H1 (cell line): ENCODE measurements at regions not wholly inside any gene's neighbourhood (a gene's known extent, or its start where the extent isn't known, plus 50 kb on each side); places are given as distances from the start of the nearest gene placed in this dataset.

ENCODE experiments used
- CTCF ChIA-PET: fragments of 300-600 bp; sonication (Branson Sonifier 250); formaldehyde crosslinking; loops from one replicate; lab custom pipeline; 2021; ENCODE audit not compliant: partially characterized antibody; lab: Charles Lee
- POLR2A ChIA-PET: fragments of 300-600 bp; sonication (Branson Sonifier 250); formaldehyde crosslinking; loops from one replicate; lab custom pipeline; 2021; ENCODE audit warnings: inconsistent platforms; ENCODE audit not compliant: partially characterized antibody; lab: Charles Lee
- DNase-seq, 2 experiments: peaks; one replicate each; pipeline versions ENCODE4 v3.0.0 to v3.0.0-alpha.2; 2010 to 2022; ENCODE audit warnings: low spot score in 2 of 2, low read depth in 1 of 2, mixed read lengths in 1 of 2
- FAIRE-seq: peaks from 2 replicates; lab custom pipeline; 2011; peaks lifted over from hg19 to GRCh38; lab: Jason Lieb, UNC
- H2AFZ ChIP-seq: 2 replicates; pipeline ENCODE4 v1.8.1; 2012; ENCODE audit warnings: low read length, inconsistent platforms
- H2AK5ac ChIP-seq: 2 replicates; pipeline ENCODE4 v1.6.1; 2013; ENCODE audit warnings: low read depth, low read length
- H2BK120ac ChIP-seq: replicated peaks from 2 replicates; pipeline ENCODE3; 2013; ENCODE audit warnings: low read depth, low read length, inconsistent platforms
- H2BK12ac ChIP-seq: 2 replicates; pipeline ENCODE4 v1.6.1; 2013; ENCODE audit warnings: low read depth, low read length
- H2BK15ac ChIP-seq: 2 replicates; pipeline ENCODE4 v1.6.1; 2013; ENCODE audit warnings: low read length
- H2BK20ac ChIP-seq: 2 replicates; pipeline ENCODE4 v1.6.1; 2013; ENCODE audit warnings: low read length
- H2BK5ac ChIP-seq: 2 replicates; pipeline ENCODE4 v1.6.1; 2013; ENCODE audit warnings: low read depth, low read length
- H3K14ac ChIP-seq: 2 replicates; pipeline ENCODE4 v1.6.1; 2013; ENCODE audit warnings: inconsistent platforms; ENCODE audit not compliant: insufficient read length
- H3K18ac ChIP-seq: 2 replicates; pipeline ENCODE4 v1.6.1; 2013; ENCODE audit warnings: low read length; ENCODE audit errors: extremely low read depth
- H3K23ac ChIP-seq: 2 replicates; pipeline ENCODE4 v1.6.1; 2013; ENCODE audit warnings: inconsistent platforms; ENCODE audit not compliant: insufficient read length
- H3K23me2 ChIP-seq: 2 replicates; pipeline ENCODE4 v1.6.1; 2013; ENCODE audit warnings: low read depth, low read length
- H3K27ac ChIP-seq: 2 replicates; pipeline ENCODE4 v1.6.1; 2011; ENCODE audit warnings: low read depth, low read length, inconsistent platforms
- H3K27me3 ChIP-seq, 4 experiments: replicated peaks in 1 of 4; 1 replicate in 1 of 4; 2 replicates in 3 of 4; pipeline versions ENCODE4 v1.6.1 to v1.8.1; 2011 to 2013; ENCODE audit warnings: low read length in 3 of 4, mild to moderate bottlenecking in 3 of 4, inconsistent platforms in 2 of 4, mixed read lengths in 2 of 4, moderate library complexity in 1 of 4; ENCODE audit not compliant: control insufficient read depth in 3 of 4, insufficient read depth in 3 of 4; ENCODE audit errors: extremely low read depth in 1 of 4
- H3K36me3 ChIP-seq, 4 experiments: 2 replicates each; pipeline versions ENCODE4 v1.6.1 to v1.8.1; 2011 to 2013; ENCODE audit warnings: mild to moderate bottlenecking in 4 of 4, low read length in 3 of 4, moderate library complexity in 2 of 4, control low read depth in 1 of 4, inconsistent platforms in 1 of 4; ENCODE audit not compliant: insufficient read depth in 4 of 4, control insufficient read depth in 2 of 4
- H3K4ac ChIP-seq: replicated peaks from 2 replicates; pipeline ENCODE3; 2013; ENCODE audit warnings: low read length, low read depth, mixed read lengths, inconsistent platforms; ENCODE audit not compliant: insufficient read length
- H3K4me1 ChIP-seq, 4 experiments: replicated peaks in 1 of 4; 1 replicate in 1 of 4; 2 replicates in 3 of 4; pipeline versions ENCODE4 v1.6.1 to v1.8.1; 2011 to 2013; ENCODE audit warnings: low read length in 3 of 4, inconsistent platforms in 2 of 4, mixed read lengths in 1 of 4; ENCODE audit not compliant: insufficient read depth in 4 of 4, control insufficient read depth in 3 of 4
- H3K4me2 ChIP-seq, 2 experiments: 2 replicates each; pipeline versions ENCODE4 v1.6.1 to v1.8.1; 2011 to 2013; ENCODE audit warnings: low read depth in 2 of 2, low read length in 2 of 2, control low read depth in 1 of 2, inconsistent platforms in 1 of 2, mild to moderate bottlenecking in 1 of 2; ENCODE audit not compliant: insufficient read depth in 1 of 2
- H3K4me3 ChIP-seq, 4 experiments: fragments of 200-600, 300-600 bp in 1 of 4; sonication (generic), shearing (Covaris generic), sonication (Bioruptor Twin) in 1 of 4; 2 replicates each; pipeline versions ENCODE4 v1.5.1 to v1.8.1; 2011 to 2016; ENCODE audit warnings: low read length in 4 of 4, low read depth in 3 of 4, control low read depth in 2 of 4, inconsistent platforms in 2 of 4, mild to moderate bottlenecking in 2 of 4, mixed read lengths in 1 of 4, moderate library complexity in 1 of 4; ENCODE audit not compliant: insufficient read depth in 2 of 4; ENCODE audit errors: extremely low read depth in 1 of 4
- H3K56ac ChIP-seq: replicated peaks from 2 replicates; pipeline ENCODE3; 2013; ENCODE audit warnings: low read depth, mild to moderate bottlenecking, mixed read lengths, low read length, inconsistent platforms; ENCODE audit not compliant: insufficient read length
- H3K79me1 ChIP-seq: 2 replicates; pipeline ENCODE4 v1.6.1; 2013; ENCODE audit warnings: low read depth, low read length, control low read depth
- H3K79me2 ChIP-seq, 2 experiments: 2 replicates each; pipeline versions ENCODE4 v1.6.1 to v1.8.1; 2012 to 2013; ENCODE audit warnings: low read length in 2 of 2, mild to moderate bottlenecking in 2 of 2, inconsistent platforms in 1 of 2; ENCODE audit not compliant: insufficient read depth in 2 of 2, control insufficient read depth in 1 of 2
- H3K9ac ChIP-seq, 4 experiments: replicated peaks in 1 of 4; 1 replicate in 1 of 4; 2 replicates in 3 of 4; pipeline versions ENCODE4 v1.6.1 to v1.8.1; 2011 to 2013; ENCODE audit warnings: low read depth in 3 of 4, low read length in 3 of 4, control low read depth in 2 of 4, mild to moderate bottlenecking in 2 of 4, moderate library complexity in 2 of 4, inconsistent platforms in 1 of 4; ENCODE audit errors: extremely low read depth in 1 of 4
- H3K9me3 ChIP-seq, 2 experiments: 2 replicates each; pipeline versions ENCODE4 v1.6.1 to v1.8.1; 2012 to 2013; ENCODE audit warnings: mild to moderate bottlenecking in 2 of 2, moderate library complexity in 2 of 2, control low read depth in 1 of 2, inconsistent platforms in 1 of 2, low read depth in 1 of 2, low read length in 1 of 2, mixed read lengths in 1 of 2; ENCODE audit not compliant: insufficient read depth in 2 of 2
- H4K20me1 ChIP-seq, 2 experiments: replicated peaks in 1 of 2; 2 replicates each; pipeline versions ENCODE3 to v1.8.1; 2011 to 2013; ENCODE audit warnings: inconsistent platforms in 2 of 2, low read length in 2 of 2, mild to moderate bottlenecking in 1 of 2; ENCODE audit not compliant: insufficient read depth in 2 of 2, control insufficient read depth in 1 of 2
- H4K5ac ChIP-seq: 2 replicates; pipeline ENCODE4 v1.6.1; 2013; ENCODE audit warnings: low read length, low read depth, mixed read lengths, inconsistent platforms; ENCODE audit not compliant: insufficient read length
- H4K8ac ChIP-seq: 2 replicates; pipeline ENCODE4 v1.8.0; 2013; ENCODE audit warnings: mild to moderate bottlenecking, moderate library complexity, low read length, inconsistent platforms; ENCODE audit not compliant: insufficient read depth; ENCODE audit errors: extremely low read depth
- H4K91ac ChIP-seq: replicated peaks from 2 replicates; pipeline ENCODE3; 2013; ENCODE audit warnings: low read length, mixed read lengths, inconsistent platforms; ENCODE audit not compliant: insufficient read length
- CBX5 ChIP-seq: fragments of 300-800, 300-1000 bp; sonication (generic); IDR thresholded peaks from 2 replicates; pipeline ENCODE4 v1.7.1; 2016; ENCODE audit warnings: antibody characterized with exemption, low read length, low read depth
- CHD1 ChIP-seq: IDR thresholded peaks from 2 replicates; pipeline ENCODE4 v1.6.1; 2012; ENCODE audit warnings: low read depth, low read length, improper control_type of control experiment
- CHD2 ChIP-seq: IDR thresholded peaks from 2 replicates; pipeline ENCODE4 v1.6.1; 2012; ENCODE audit warnings: low read length, improper control_type of control experiment
- EGR1 ChIP-seq: IDR thresholded peaks from 2 replicates; pipeline ENCODE4 v1.6.1; 2011; ENCODE audit warnings: low read depth, low read length, borderline replicate concordance
- FOSL1 ChIP-seq: IDR thresholded peaks from 2 replicates; pipeline ENCODE4 v1.6.1; 2011; ENCODE audit warnings: mild to moderate bottlenecking, low read depth, low read length, moderate library complexity; ENCODE audit not compliant: insufficient read depth
- KDM4A ChIP-seq: IDR thresholded peaks from one replicate; pipeline ENCODE4 v1.7.1; 2012; ENCODE audit warnings: low read depth, mild to moderate bottlenecking, moderate library complexity, low read length, inconsistent platforms; ENCODE audit not compliant: severe bottlenecking
- MAX ChIP-seq: IDR thresholded peaks from 2 replicates; pipeline ENCODE4 v1.6.1; 2012; ENCODE audit warnings: inconsistent platforms
- POLR2AphosphoS5 ChIP-seq: IDR thresholded peaks from 2 replicates; pipeline ENCODE4 v1.6.1; 2011; ENCODE audit warnings: low read depth, low read length
- RNF2 ChIP-seq: fragments of 200-900, 300-1000 bp; sonication (generic); IDR thresholded peaks from 2 replicates; pipeline ENCODE4 v1.7.1; 2016; ENCODE audit warnings: borderline replicate concordance, low read depth, mild to moderate bottlenecking, antibody characterized with exemption, low read length; ENCODE audit not compliant: poor library complexity, severe bottlenecking; ENCODE audit errors: missing control alignments
- SIRT6 ChIP-seq: IDR thresholded peaks from one replicate; pipeline ENCODE4 v1.7.1; 2012; ENCODE audit warnings: low read length, inconsistent platforms
- SIX5 ChIP-seq: IDR thresholded peaks from 2 replicates; pipeline ENCODE4 v1.6.1; 2011; ENCODE audit warnings: mild to moderate bottlenecking, low read depth, low read length
- SRF ChIP-seq: IDR thresholded peaks from 2 replicates; pipeline ENCODE4 v1.6.1; 2011; ENCODE audit warnings: mild to moderate bottlenecking, low read depth, low read length, moderate library complexity
- ZNF274 ChIP-seq: IDR thresholded peaks from 2 replicates; pipeline ENCODE4 v1.7.0; 2012; ENCODE audit warnings: low read length, borderline replicate concordance; ENCODE audit errors: extremely low read depth
- WGBS, 2 experiments: shearing (Covaris generic) in 1 of 2; methylation state at CpG; one replicate each; pipeline versions ENCODE4 v1.1.6 to v1.1.7; 2013 to 2015; ENCODE audit warnings: low lambda C conversion rate in 2 of 2, mixed read lengths in 2 of 2, inconsistent platforms in 1 of 2, low coverage in 1 of 2, missing lambda C conversion rate in 1 of 2; ENCODE audit not compliant: insufficient replicate concordance in 2 of 2, insufficient coverage in 1 of 2, insufficient read length in 1 of 2; ENCODE audit errors: extremely low coverage in 1 of 2, missing lambda C conversion rate in 1 of 2; 5-methylcytosine and 5-hydroxymethylcytosine counted together

- TF ChIP-seq FOSL1, result no peak
- TF ChIP-seq, all 59 proteins: peak for 0
Observed at GRCh38 chr5:125558016-125558415, 811.6 kb upstream of the ZNF608 start (continued).

- Histone ChIP-seq H3K27me3 (no peaks in the 10 kb centered on the region), H3K9ac (no peak overlapping the region), H3K9me3 (no peaks in the 10 kb centered on the region), H2AK5ac (no peak overlapping the region), H3K4me2 (no peak overlapping the region), H3K56ac (no peak overlapping the region), H3K27ac (no peak overlapping the region), H3K23ac (no peak overlapping the region), H3K23me2 (no peaks in the 10 kb centered on the region), H2BK120ac (no peak overlapping the region), H3K4ac (no peak overlapping the region), H3K4me1 (no peaks in the 10 kb centered on the region), H3K14ac (no peak overlapping the region), H3K79me2 (no peaks in the 10 kb centered on the region), H2BK5ac (no peak overlapping the region), H2BK20ac (no peak overlapping the region), H2BK15ac (no peak overlapping the region), H4K91ac (no peak overlapping the region), H3K4me3 (no peak overlapping the region), H3K36me3 (no peaks in the 10 kb centered on the region), H4K5ac (no peak overlapping the region), H2AFZ (no peak overlapping the region), H2BK12ac (no peak overlapping the region), H4K8ac (no peak overlapping the region), H4K20me1 (no peaks in the 10 kb centered on the region), H3K79me1 (no peaks in the 10 kb centered on the region), H3K18ac (no peak overlapping the region)
- POLR2A ChIA-PET, result no interaction called here
- CTCF ChIA-PET, result no interaction called here
- 85% methylated on average over 3 of the region's 3 CpGs; no CpG with 5 or more reads in 1 of the 2 experiments for whole genome bisulfite sequencing, 2 experiments
- FAIRE-seq (no peak), DNase-seq (no peak)
- no peak for TF ChIP-seq POLR2AphosphoS5
- no peak for TF ChIP-seq CHD2
- TF ChIP-seq CBX5, result no peak
- TF ChIP-seq EGR1, result no peak
- TF ChIP-seq CHD1, result no peak
- TF ChIP-seq SRF, result no peak
- TF ChIP-seq ZNF274, result no peak
- no peak for TF ChIP-seq SIRT6
- TF ChIP-seq RNF2, result no peak
- TF ChIP-seq SIX5, result no peak
- TF ChIP-seq MAX, result no peak
- TF ChIP-seq KDM4A, result no peak
Observed at GRCh38 chr5:125558466-125558865, 812.0 kb upstream of the ZNF608 start.
